WTC11 (cell line): ENCODE measurements at regions not wholly inside any gene's neighbourhood (a gene's known extent, or its start where the extent isn't known, plus 50 kb on each side); places are given as distances from the start of the nearest gene placed in this dataset.

Experiments
- ATAC-seq: fragments of 200-7000 bp; cut with Tn5 transposase; 2 replicates; pipeline ENCODE4 v1.10.0; 2021; ENCODE audit warnings: mild to moderate bottlenecking, moderate library complexity
- CTCF ChIA-PET: fragments of 300-600 bp; sonication (Branson Sonifier 250); formaldehyde crosslinking; loops from one replicate; lab custom pipeline; 2021; ENCODE audit warnings: antibody characterized with exemption; lab: Charles Lee
- POLR2A ChIA-PET: fragments of 350-600 bp; sonication (Branson Sonifier 250); formaldehyde crosslinking; loops from one replicate; lab custom pipeline; 2021; ENCODE audit warnings: antibody characterized with exemption; lab: Charles Lee
- DNase-seq: peaks from one replicate; pipeline ENCODE4 v3.0.0; 2021; ENCODE audit warnings: low spot score
- H3K27ac Mint-ChIP-seq: 2 replicates; pipeline ENCODE4 v1.8.0; 2021; ENCODE audit warnings: mixed read lengths
- H3K27me3 Mint-ChIP-seq: 2 replicates; pipeline ENCODE4 v1.8.0; 2021; ENCODE audit warnings: low read depth, mild to moderate bottlenecking, moderate library complexity, mixed read lengths
- H3K36me3 Mint-ChIP-seq: 2 replicates; pipeline ENCODE4 v1.8.0; 2021; ENCODE audit warnings: mixed read lengths
- H3K4me1 Mint-ChIP-seq: 2 replicates; pipeline ENCODE4 v1.8.0; 2022; ENCODE audit warnings: mixed read lengths
- H3K4me3 Mint-ChIP-seq: 2 replicates; pipeline ENCODE4 v1.8.0; 2021; ENCODE audit warnings: mild to moderate bottlenecking, moderate library complexity, mixed read lengths
- H3K9me3 Mint-ChIP-seq: 2 replicates; pipeline ENCODE4 v1.8.0; 2021; ENCODE audit warnings: mixed read lengths
- AR ChIP-seq: fragments of 250-450 bp; sonication (Bioruptor Pico); IDR thresholded peaks from 2 replicates; pipeline ENCODE4 v1.9.0; 2021; ENCODE audit warnings: mild to moderate bottlenecking
- ATF3 ChIP-seq: sonication (generic); formaldehyde crosslinking; conservative IDR thresholded peaks from 2 replicates; pipeline ENCODE4 v1.8.1; 2022; ENCODE audit warnings: mild to moderate bottlenecking, missing genetic modification reagents
- CDX4 ChIP-seq: fragments of 250-450 bp; sonication (Bioruptor Pico); IDR thresholded peaks from 2 replicates; pipeline ENCODE4 v1.9.0; 2021; ENCODE audit warnings: moderate library complexity, mild to moderate bottlenecking, inconsistent platforms, borderline replicate concordance
- CTCF ChIP-seq: fragments of 200-600 bp; IDR thresholded peaks from 2 replicates; pipeline ENCODE4 v1.8.0; 2022; ENCODE audit warnings: antibody characterized with exemption
- E2F1 ChIP-seq: sonication (generic); formaldehyde crosslinking; IDR thresholded peaks from 2 replicates; pipeline ENCODE4 v1.8.0; 2022; ENCODE audit warnings: mild to moderate bottlenecking, missing genetic modification reagents
- FOXJ3 ChIP-seq: sonication (generic); formaldehyde crosslinking; IDR thresholded peaks from 2 replicates; pipeline ENCODE4 v1.9.0; 2021; ENCODE audit warnings: missing genetic modification reagents, mild to moderate bottlenecking, borderline replicate concordance
- FOXP1 ChIP-seq: sonication (generic); formaldehyde crosslinking; IDR thresholded peaks from 2 replicates; pipeline ENCODE4 v1.8.0; 2022; ENCODE audit warnings: missing genetic modification reagents, mild to moderate bottlenecking, moderate library complexity, borderline replicate concordance
- IRF1 ChIP-seq: sonication (generic); formaldehyde crosslinking; IDR thresholded peaks from 2 replicates; pipeline ENCODE4 v1.8.0; 2023; ENCODE audit warnings: missing genetic modification reagents
- NFATC4 ChIP-seq: fragments of 250-450 bp; sonication (Bioruptor Pico); IDR thresholded peaks from 2 replicates; pipeline ENCODE4 v1.9.0; 2021; ENCODE audit warnings: mild to moderate bottlenecking
- NFE2L1 ChIP-seq: sonication (generic); formaldehyde crosslinking; IDR thresholded peaks from 2 replicates; pipeline ENCODE4 v1.8.1; 2023; ENCODE audit warnings: missing genetic modification reagents
- NR2C2 ChIP-seq: sonication (generic); formaldehyde crosslinking; IDR thresholded peaks from 2 replicates; pipeline ENCODE4 v1.8.0; 2022; ENCODE audit warnings: mild to moderate bottlenecking, missing genetic modification reagents
- RELA ChIP-seq: sonication (generic); formaldehyde crosslinking; IDR thresholded peaks from 2 replicates; pipeline ENCODE4 v1.8.1; 2022; ENCODE audit warnings: missing genetic modification reagents, mild to moderate bottlenecking, borderline replicate concordance
- SOX15 ChIP-seq: fragments of 250-450 bp; sonication (Bioruptor Pico); IDR thresholded peaks from 2 replicates; pipeline ENCODE4 v1.9.0; 2021; ENCODE audit warnings: mild to moderate bottlenecking
- USF1 ChIP-seq: sonication (generic); formaldehyde crosslinking; IDR thresholded peaks from 2 replicates; pipeline ENCODE4 v1.8.0; 2022; ENCODE audit warnings: mild to moderate bottlenecking, missing genetic modification reagents
- ZMAT4 ChIP-seq: fragments of 250-450 bp; sonication (Bioruptor Pico); IDR thresholded peaks from 2 replicates; pipeline ENCODE4 v1.9.0; 2021; ENCODE audit warnings: mild to moderate bottlenecking
- ZNF281 ChIP-seq: sonication (generic); formaldehyde crosslinking; IDR thresholded peaks from 2 replicates; pipeline ENCODE4 v1.8.0; 2023; ENCODE audit warnings: mild to moderate bottlenecking, missing genetic modification reagents
- ZNF317 ChIP-seq: sonication (generic); formaldehyde crosslinking; IDR thresholded peaks from 2 replicates; pipeline ENCODE4 v1.8.1; 2023; ENCODE audit warnings: low read depth, mild to moderate bottlenecking, moderate library complexity, missing genetic modification reagents, borderline replicate concordance
- ZNF425 ChIP-seq: fragments of 250-450 bp; sonication (Bioruptor Pico); conservative IDR thresholded peaks from 2 replicates; pipeline ENCODE4 v1.9.0; 2021; ENCODE audit warnings: mild to moderate bottlenecking
- ZNF512 ChIP-seq: sonication (generic); formaldehyde crosslinking; IDR thresholded peaks from 2 replicates; pipeline ENCODE4 v1.8.1; 2022; ENCODE audit warnings: missing genetic modification reagents, borderline replicate concordance

GRCh38 chr5:128673000-128673399 lies 135.0 kb upstream of the FBN2 start:
- Mint-ChIP-seq H3K27me3 (no peaks in the 10 kb centered on the region), H3K27ac (no peak overlapping the region), H3K9me3 (peaks cover 20% of the 10 kb centered on the region), H3K36me3 (peaks cover 17% of the 10 kb centered on the region), H3K4me3 (no peak overlapping the region), H3K4me1 (peaks cover 36% of the 10 kb centered on the region)
- ChIA-PET CTCF (no interaction called here), POLR2A (no interaction called here)
- DNase-seq, result no peak
- no peak for ATAC-seq
- TF ChIP-seq FOXP1 (CRISPR knock-in tag) (no peak), NFATC4 (CRISPR knock-in tag) (no peak), ZNF425 (no peak), ZNF317 (no peak), FOXJ3 (CRISPR knock-in tag) (no peak), NFE2L1 (CRISPR knock-in tag) (no peak), ZNF512 (no peak)

- H3K36me3 Mint-ChIP-seq, result peaks cover 17% of the 10 kb centered on the region
- no peak overlapping the region for H3K4me3 Mint-ChIP-seq
- H3K9me3 Mint-ChIP-seq, result peaks cover 20% of the 10 kb centered on the region
- CTCF ChIA-PET, result no interaction called here
- peaks cover 36% of the 10 kb centered on the region for H3K4me1 Mint-ChIP-seq
- POLR2A ChIA-PET, result no interaction called here
- no peak for DNase-seq
- H3K27ac Mint-ChIP-seq, result no peak overlapping the region
- ATAC-seq, result no peak
- no peaks in the 10 kb centered on the region for H3K27me3 Mint-ChIP-seq
- TF ChIP-seq E2F1 (CRISPR knock-in tag) (no peak), SOX15 (CRISPR knock-in tag) (no peak), IRF1 (no peak), RELA (no peak), NFATC4 (CRISPR knock-in tag) (no peak), AR (CRISPR knock-in tag) (no peak), USF1 (CRISPR knock-in tag) (no peak), NR2C2 (CRISPR knock-in tag) (no peak), ZNF281 (CRISPR knock-in tag) (no peak), ZMAT4 (CRISPR knock-in tag) (no peak), CTCF (no peak), CDX4 (CRISPR knock-in tag) (no peak), ATF3 (CRISPR knock-in tag) (no peak)
Observed at GRCh38 chr5:128673411-128673957, 135.4 kb upstream of the FBN2 start.
